ENCODE measurements at regions not wholly inside any gene's neighbourhood (a gene's known extent, or its start where the extent isn't known, plus 50 kb on each side); places are given as distances from the start of the nearest gene placed in this dataset.

GRCh38 chr11:69241075-69241740, 52.7 kb upstream of the MYEOV start:
- TF ChIP-seq CTCF (IDR thresholded peaks at IDR 0.05): peak in 1 of 7 experiments; percentile 8
- TF ChIP-seq POLR2AphosphoS5 (IDR thresholded peaks at IDR 0.05): no peak
- TF ChIP-seq POLR2A (IDR thresholded peaks at IDR 0.05): no peak
- no peak for TF ChIP-seq EP300 (IDR thresholded peaks at IDR 0.05)
